GM12891 (cell line): ENCODE measurements at regions not wholly inside any gene's neighbourhood (a gene's known extent, or its start where the extent isn't known, plus 50 kb on each side); places are given as distances from the start of the nearest gene placed in this dataset.
A peak's percentile ranks its signal among the peaks of the same experiment; 100 is the strongest.

Experiments used
- DNase-seq: peaks from one replicate; pipeline ENCODE4 v3.0.0; 2011; ENCODE audit warnings: low spot score; ENCODE audit not compliant: insufficient read length
- FAIRE-seq: peaks from 2 replicates; lab custom pipeline; 2011; peaks lifted over from hg19 to GRCh38; lab: Jason Lieb, UNC
- PAX5 ChIP-seq: IDR thresholded peaks from 2 replicates; pipeline ENCODE4 v1.6.1; 2011; ENCODE audit warnings: low read length, moderate library complexity, mild to moderate bottlenecking; ENCODE audit not compliant: insufficient read depth, severe bottlenecking
- POLR2A ChIP-seq: IDR thresholded peaks from 2 replicates; pipeline ENCODE4 v1.6.1; 2011; ENCODE audit warnings: low read depth, low read length, control low read depth
- POLR2AphosphoS5 ChIP-seq: IDR thresholded peaks from 2 replicates; pipeline ENCODE4 v1.6.1; 2011; ENCODE audit warnings: low read depth, low read length, control low read depth
- POU2F2 ChIP-seq: IDR thresholded peaks from 2 replicates; pipeline ENCODE4 v1.6.1; 2011; ENCODE audit warnings: low read depth, mild to moderate bottlenecking, control low read depth, low read length, moderate library complexity
- SPI1 ChIP-seq: IDR thresholded peaks from 2 replicates; pipeline ENCODE4 v1.6.1; 2011; ENCODE audit warnings: low read depth, low read length, control low read depth
- TAF1 ChIP-seq: IDR thresholded peaks from 2 replicates; pipeline ENCODE4 v1.6.1; 2011; ENCODE audit warnings: low read depth, low read length, control low read depth

GRCh38 chrX:148361641-148362040 is 138.8 kb upstream of the AFF2 start:
- TF ChIP-seq PAX5 (no peak), SPI1 (no peak)
- FAIRE-seq, result no peak
- no peak for DNase-seq

GRCh38 chrX:148363471-148364235 is 136.8 kb upstream of the AFF2 start:
- TF ChIP-seq POLR2AphosphoS5, result no peak
- DNase-seq, result no peak
- no peak for FAIRE-seq

DNA sequence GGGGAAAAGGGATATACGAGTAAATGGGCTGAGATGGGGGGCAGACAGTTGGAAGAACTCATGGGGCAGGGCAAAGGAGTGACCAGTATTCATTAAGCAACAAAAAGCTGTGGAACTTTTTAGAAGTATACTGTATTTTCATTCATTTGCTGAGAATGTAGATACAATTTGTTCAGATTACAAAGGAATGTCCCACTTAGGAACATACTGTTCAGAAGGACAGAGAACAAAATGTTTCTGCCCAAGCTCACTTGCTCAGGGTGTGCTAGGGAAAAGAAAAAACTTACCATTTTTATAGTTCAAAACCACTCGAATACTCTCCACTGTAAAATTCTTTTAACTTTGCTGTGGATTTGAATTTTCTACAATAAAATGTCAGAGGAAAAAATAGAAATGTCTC is 135.2 kb upstream of the AFF2 start:
- no peak for FAIRE-seq

GRCh38 chrX:148371291-148371690 is 129.1 kb upstream of the AFF2 start:
- no peak for TF ChIP-seq POLR2AphosphoS5
- no peak for TF ChIP-seq POLR2A
- no peak for TF ChIP-seq SPI1
- no peak for TF ChIP-seq POU2F2
- TF ChIP-seq PAX5, result no peak
- no peak for TF ChIP-seq TAF1
- FAIRE-seq (no peak), DNase-seq (no peak)

More for the DNA sequence above, 135.2 kb upstream of the AFF2 start:
- DNase-seq, result no peak
- no peak for TF ChIP-seq SPI1
- no peak for TF ChIP-seq POLR2AphosphoS5
- TF ChIP-seq POU2F2, result no peak
- TF ChIP-seq TAF1, result no peak
- no peak for TF ChIP-seq PAX5
- no peak for TF ChIP-seq POLR2A

DNA sequence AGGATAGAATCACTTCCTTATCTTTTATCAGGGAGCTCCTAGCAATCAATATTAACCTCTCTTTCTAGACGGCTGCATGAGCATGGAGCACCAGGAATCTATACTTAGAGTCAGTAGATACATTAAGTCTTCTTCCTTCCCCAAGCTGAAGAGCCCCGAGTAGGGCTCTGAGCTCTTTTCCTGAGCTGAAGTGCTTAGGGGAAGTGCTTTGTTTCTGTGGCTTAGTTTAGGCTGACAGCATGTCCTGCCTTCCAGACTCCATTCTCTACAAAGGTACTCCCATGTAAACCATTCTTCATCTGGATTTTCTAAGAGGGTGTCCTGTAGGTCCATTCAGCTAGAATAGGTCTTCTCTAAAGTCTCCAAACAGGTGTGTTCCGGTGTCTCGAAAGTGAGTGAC is 127.5 kb upstream of the AFF2 start:
- DNase-seq (no peak), FAIRE-seq (no peak)
- TF ChIP-seq PAX5, result no peak
- no peak for TF ChIP-seq TAF1
- TF ChIP-seq POU2F2, result no peak
- TF ChIP-seq POLR2A, result no peak
- TF ChIP-seq SPI1, result no peak
- no peak for TF ChIP-seq POLR2AphosphoS5

- DNase-seq (no peak), FAIRE-seq (no peak)
- TF ChIP-seq POU2F2 (no peak), POLR2AphosphoS5 (no peak), PAX5 (no peak), TAF1 (no peak), SPI1 (no peak), POLR2A (no peak)
These were observed 124.1 kb upstream of the AFF2 start for GRCh38 chrX:148376342-148376741.

- DNase-seq, result no peak
- no peak for FAIRE-seq
- TF ChIP-seq POLR2AphosphoS5, result no peak
- no peak for TF ChIP-seq POU2F2
- no peak for TF ChIP-seq POLR2A
- no peak for TF ChIP-seq TAF1
- no peak for TF ChIP-seq SPI1
- no peak for TF ChIP-seq PAX5
These were observed 120.3 kb upstream of the AFF2 start for GRCh38 chrX:148380107-148380506.

- TF ChIP-seq POLR2AphosphoS5, result no peak
- TF ChIP-seq POU2F2, result no peak
- TF ChIP-seq TAF1, result no peak
- TF ChIP-seq POLR2A, result no peak
- TF ChIP-seq PAX5, result no peak
- TF ChIP-seq SPI1, result no peak
- DNase-seq (no peak), FAIRE-seq (peak; percentile 85)
These were observed 119.5 kb upstream of the AFF2 start for GRCh38 chrX:148380650-148381561.

DNA sequence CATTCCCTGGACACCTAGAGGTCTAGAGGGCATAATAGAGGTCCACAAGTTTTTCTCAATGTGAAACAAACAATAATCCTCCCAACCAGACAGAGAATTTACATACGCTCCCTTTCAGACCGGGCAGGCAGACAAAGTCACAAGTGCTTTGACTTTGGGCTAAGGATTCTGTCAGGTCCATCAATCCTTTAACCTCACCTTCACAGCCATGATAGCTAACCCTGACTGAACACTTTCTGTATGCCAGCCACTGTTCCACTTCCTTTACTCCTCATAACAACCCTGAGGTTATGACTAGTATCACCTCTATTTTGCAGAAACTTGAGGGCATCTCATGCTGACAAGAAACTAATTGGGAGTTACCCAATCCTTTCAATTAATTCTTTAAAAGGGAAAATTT is 118.8 kb upstream of the AFF2 start:
- DNase-seq, result no peak
- FAIRE-seq, result peak; percentile 55
- TF ChIP-seq SPI1 (no peak), POLR2AphosphoS5 (no peak), POU2F2 (no peak), PAX5 (no peak), TAF1 (no peak), POLR2A (no peak)

- no peak for FAIRE-seq
- DNase-seq, result no peak
- no peak for TF ChIP-seq PAX5
- no peak for TF ChIP-seq POU2F2
- TF ChIP-seq POLR2AphosphoS5, result no peak
- TF ChIP-seq TAF1, result no peak
- TF ChIP-seq SPI1, result no peak
- no peak for TF ChIP-seq POLR2A
These were observed 117.4 kb upstream of the AFF2 start for GRCh38 chrX:148382983-148383382.
